T-helper 1 cell treated with Interleukin-12 subunit alpha and Interleukin-12 subunit beta and Interleukin-4 antibody, amounts not matched to agents 30 ng/mL and 1 ng/mL, for 36 hours (primary cell): ENCODE measurements at regions not wholly inside any gene's neighbourhood (a gene's known extent, or its start where the extent isn't known, plus 50 kb on each side); places are given as distances from the start of the nearest gene placed in this dataset.
"Not testable (repeated sequence)": the region's sequence is repeated elsewhere in the genome, so short reads cannot be mapped to it uniquely, and the experiment has no call there.

ENCODE experiments used
- intact Hi-C: fragments of 100-400 bp; cut with micrococcal nuclease; formaldehyde crosslinking; loops from one replicate; pipeline ENCODE4 v1.15.1; 2024

DNA sequence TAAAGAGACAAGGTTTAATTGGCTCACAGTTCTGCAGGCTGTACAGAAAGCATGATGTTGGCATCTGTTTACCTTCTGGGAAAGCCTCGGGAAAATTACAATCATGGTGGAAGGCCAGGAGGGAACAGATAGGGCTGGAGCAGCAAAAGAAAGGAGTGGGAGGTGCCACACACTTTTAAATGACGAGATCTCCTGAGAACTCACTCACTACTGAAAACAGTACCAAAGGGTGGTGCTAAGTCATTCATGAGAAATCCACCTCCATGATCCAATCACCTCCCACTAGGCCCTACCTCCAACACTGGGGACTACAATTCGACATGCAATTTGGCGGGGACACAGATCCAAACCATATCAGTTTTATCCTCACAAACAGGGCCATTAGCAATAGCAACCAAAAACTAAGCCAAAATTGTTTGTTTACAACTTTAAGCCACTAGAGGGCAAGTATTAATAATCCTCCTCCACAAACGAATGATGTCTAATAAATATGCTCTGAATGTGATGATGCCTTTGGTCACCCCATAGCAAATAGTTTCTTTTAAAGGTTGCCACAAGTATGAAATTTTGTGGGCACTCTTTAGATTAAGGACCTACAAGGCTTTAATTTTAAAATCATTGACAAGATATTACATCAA lies 129.2 kb upstream of the NRBF2 start:
- intact Hi-C loops = no loop called here

DNA sequence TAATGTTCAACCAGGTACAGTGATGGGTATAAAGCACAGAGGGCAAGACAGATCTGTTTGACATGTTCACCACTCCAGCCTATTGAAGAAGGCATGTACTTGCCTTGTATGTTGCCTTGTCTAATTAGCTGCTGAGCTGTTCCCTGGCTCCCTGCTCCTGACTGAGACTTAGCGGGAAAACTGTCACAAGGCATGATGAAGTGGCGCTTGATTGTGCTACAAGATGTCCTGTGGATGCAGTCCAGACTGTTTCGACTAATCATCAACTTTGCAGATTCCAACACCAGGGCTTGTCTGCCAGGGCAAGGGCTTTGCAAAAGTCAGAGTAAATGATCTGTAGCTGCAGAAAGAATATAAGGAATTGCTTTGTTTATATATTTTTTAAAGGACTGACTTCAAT lies 136.2 kb upstream of the NRBF2 start:
- intact Hi-C loops = loop anchor here (5.0 to 10.0 kb wide), 2 partner anchors 70 to 382 kb away; no protein-coding TSS in a partner anchor

DNA sequence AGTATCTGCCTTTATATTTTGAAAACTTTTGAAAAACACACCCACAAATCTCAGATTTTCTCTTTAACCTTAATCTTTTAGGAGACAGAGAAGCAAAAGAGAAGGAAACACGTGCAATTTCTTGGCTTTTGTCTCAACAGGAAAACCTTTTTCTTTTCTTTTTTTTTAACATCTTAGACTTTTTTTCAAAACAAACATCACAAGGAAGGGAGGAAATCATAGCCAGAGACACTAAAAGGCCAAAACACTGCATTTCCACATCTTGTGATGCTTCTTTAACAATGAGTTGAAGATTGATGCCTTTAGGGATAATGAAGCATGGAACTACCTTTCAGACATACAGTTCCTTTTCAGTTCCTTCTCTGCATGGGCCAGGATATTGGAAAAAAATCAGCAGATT lies 136.6 kb upstream of the NRBF2 start:
- intact Hi-C loops = loop anchor here (5.0 to 10.0 kb wide), 2 partner anchors 71 to 382 kb away; no protein-coding TSS in a partner anchor

DNA sequence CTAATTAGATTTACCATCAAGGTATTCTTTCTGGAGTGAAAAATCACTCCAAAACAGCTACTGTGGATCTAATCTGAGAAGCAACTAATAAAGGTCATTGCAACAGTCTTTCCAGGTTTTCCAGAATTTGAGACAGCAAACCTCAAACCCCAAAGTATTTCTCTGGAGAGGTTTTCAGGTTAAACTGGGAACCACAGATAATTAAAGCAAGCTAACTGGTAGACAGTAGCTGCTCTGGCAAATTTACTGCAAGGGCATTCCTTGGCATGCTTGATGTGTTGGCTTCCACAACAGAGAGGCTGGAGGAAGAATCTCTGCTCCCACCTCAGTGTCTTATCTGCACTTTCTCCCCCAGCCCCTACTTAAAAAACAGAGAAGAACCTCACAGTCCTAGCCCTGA lies 140.0 kb upstream of the NRBF2 start:
- intact Hi-C loops = loop anchor here (10.0 kb wide), 1 partner anchor 378 kb away; no protein-coding TSS in a partner anchor

DNA sequence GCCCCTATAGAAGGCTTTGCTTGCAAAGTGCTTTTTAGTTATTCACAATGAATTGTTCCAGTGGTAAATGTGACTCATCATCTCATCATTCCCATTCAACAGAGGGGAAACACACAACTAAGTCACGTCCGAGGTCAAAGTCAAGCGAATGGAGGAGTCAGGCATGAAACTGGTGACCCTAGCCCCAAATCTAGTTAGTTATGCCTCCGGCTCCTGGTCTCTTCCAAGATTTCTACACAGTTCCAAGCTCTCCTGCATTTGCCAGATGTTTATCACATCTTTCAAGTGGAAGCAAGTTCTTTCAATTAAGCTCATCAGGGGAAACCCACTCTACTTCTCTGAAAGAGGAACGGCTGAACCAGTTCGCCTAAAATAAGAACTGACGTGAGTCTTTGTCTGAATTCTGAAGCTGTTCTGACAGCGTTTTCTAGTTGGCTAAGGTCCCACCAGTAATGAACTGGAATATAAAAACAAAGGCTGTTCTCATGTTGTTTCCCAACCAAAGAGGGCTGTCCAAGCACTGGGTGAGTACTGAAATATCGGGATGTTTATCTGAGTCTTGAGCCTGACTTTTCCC lies 140.9 kb upstream of the NRBF2 start:
- intact Hi-C loops = loop anchor here (10.0 kb wide), 1 partner anchor 377 kb away; no protein-coding TSS in a partner anchor

DNA sequence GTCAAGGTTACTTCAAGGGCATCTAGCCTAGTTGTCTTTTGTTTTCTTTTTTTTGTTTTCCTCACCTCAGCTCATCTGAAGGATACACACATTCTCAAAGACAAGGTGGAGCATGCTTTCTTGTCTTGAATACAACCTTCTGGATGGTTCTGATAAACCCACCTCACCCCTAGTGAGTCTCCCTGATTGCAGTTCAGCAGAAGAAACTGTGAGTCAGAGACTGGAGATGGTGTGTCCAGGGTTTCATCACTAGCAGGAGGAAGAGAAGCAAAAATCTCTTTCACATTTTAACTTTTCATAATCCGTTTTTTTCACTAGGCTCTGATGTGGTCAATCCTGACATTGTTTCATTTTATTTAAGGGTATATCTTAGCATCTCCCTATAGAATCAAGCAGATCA lies 143.0 kb upstream of the NRBF2 start:
- intact Hi-C loops = loop anchor here (10.0 kb wide), 1 partner anchor 375 kb away; no protein-coding TSS in a partner anchor

DNA sequence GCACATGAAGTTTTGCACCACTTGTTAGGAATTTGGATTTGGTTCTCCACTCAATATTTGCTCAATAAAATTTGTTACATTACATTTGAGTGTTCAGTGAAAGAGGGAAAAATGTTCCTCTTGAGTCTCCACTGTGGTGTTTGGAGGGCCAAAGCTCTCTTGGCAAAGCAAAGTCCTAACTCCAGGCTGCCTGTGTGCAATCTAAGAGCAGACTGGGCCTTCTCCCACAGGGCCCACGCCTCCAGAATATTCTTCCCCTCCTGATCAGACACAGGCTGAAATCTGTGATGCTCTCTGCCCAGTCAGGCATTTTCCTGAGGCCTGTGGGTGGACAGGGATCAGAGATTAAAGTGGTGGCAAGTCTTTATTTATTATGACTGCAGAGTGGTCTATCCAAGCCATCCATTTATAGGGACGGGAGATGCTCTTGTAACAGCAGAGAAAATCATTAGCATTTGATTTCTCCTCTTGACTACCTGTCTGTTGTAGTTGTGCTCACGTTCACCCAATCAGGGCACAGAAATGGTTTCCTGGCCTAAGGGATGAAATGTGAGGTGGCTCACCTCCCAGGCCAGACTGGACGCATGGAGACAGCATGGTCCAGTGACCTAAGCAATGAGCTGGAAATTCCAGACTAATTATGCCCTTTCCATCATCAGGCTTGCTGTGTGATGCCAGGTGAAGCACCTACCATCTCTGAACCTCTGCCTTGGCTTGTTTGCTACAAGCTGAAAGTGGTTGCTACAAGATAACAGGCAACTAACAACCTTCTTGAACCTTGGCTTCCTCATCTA lies 147.1 kb upstream of the NRBF2 start:
- intact Hi-C loops = no loop called here

DNA sequence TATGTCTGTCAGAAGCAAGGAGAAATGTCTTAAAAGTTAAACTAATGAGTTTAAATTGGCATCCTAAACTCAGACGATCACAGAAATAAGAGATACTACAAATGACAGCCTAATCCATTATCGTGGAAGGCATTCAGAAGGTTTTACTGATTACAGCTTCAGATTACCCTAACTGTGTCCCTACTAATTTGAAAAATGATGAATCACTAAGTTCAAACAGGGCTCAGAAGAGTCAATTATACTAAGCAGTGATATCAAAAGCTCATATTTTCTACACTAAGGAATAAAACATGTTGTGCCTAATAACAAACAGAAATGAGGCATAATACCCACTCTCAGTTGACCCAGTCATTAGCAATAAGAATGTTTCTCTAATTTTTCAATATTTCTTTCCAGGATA lies 152.0 kb upstream of the NRBF2 start:
- intact Hi-C loops = no loop called here

DNA sequence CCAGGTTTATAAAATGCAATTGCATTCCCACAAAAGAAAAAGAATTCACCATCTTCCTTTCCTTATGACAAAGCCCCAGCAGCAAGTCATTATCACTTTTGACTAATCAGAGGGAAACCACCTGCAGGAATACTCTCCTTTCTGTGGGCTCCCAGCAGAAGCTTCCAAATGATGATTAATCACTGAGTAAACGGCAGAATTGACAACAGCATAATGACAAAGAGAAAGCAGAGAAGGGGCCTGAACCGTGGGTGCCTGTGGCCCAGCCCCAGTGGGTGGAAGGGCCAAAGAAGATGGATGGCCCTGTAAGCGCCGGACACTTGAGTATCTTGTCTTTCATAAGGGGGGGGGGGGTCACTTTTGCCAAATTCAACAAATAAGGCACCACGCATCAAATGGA lies 152.4 kb upstream of the NRBF2 start:
- intact Hi-C loops = no loop called here

DNA sequence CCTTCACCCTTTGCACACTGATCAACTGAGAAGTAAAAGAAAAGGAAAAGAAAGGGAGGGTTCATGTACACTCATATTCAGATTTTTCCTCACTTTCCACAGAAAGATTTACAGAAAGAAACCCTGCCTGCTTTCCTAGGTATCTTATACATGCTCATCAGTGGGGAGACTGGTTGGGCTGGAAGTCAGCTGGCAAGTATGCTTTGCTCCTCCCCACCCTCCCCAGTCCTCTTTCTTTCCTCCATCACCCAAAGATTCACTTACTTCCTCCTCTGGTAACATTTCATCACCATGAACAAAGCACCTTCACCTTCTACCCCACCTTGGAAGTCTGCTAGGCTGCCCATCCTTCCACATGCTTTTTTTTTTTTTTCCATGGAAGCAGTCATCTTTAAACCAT lies 153.2 kb upstream of the NRBF2 start:
- intact Hi-C loops = no loop called here

DNA sequence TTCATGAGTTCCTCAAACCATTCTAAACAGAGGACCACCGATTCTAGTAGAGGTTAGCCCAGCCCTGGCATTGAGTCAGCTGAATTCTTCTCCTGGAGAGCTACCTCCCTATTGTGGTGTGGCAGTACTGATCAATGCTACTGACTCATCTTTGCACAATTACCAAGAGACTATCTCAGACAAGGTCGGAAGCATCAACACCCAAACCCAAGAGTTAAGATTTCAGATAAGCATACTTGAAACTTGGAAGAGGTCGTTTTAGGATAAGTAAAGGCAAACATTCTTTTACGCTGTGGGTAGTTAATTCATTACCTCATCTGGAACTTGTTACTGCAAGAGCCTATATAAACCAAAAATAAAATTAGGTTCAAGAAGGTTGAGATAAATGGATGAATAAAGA lies 154.6 kb upstream of the NRBF2 start:
- intact Hi-C loops = no loop called here

DNA sequence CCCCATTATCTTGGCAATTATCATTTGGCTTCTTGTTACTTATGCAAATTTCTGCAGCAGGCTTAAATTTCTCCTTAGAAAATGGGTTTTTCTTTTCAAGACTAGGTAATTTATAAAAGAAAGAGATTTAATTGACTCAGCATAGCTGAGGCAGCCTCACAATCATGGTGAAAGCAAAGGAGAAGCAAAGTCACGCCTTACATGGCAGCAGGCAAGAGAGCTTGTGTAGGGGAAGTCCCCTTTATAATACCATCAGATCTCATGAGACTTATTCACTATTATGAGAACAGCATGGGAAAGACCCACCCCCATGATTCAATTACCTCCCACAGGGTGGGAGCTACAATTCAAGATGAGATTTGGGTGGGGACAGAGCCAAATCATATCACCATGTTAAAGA lies 158.3 kb upstream of the NRBF2 start:
- intact Hi-C loops = not testable (repeated sequence)

DNA sequence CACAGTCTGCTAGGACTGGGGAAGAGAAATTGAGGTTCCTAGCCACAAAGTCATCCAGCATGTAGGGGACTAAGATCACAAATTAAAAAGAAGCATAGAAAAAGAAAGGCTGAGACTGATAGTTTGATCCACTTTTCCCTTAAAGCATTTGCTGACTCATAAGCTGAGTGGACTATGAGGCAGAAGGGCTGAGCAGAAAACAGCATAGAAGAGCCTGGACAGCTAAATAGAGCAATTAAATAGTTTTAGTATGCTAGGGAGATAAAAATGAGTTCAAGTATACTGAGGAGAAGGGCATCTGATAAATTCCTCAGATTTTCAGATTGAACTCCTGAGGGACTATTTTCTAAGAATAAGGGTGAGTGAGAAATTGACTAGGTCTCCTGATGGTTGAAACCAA lies 155.9 kb upstream of the EGR2 start:
- intact Hi-C loops = no loop called here

DNA sequence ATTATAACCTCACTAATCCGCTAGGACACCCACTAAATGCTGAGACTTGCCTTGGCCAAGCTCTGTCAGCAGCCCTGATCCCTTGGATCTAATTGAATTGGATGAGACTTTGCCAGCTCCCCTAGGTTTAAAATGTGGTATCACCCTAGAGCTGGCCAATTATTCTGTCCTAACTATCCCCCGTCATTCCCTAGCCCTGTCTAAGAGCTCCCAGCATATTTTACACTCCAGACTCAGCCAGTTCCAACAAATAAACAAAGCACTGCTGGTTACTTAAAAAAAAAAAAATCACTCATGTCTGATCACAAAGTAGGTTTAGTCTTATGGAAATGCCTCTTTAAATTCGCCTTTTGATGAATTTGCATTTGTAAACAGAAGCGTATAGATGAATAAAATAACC lies 147.9 kb upstream of the EGR2 start:
- intact Hi-C loops = no loop called here

DNA sequence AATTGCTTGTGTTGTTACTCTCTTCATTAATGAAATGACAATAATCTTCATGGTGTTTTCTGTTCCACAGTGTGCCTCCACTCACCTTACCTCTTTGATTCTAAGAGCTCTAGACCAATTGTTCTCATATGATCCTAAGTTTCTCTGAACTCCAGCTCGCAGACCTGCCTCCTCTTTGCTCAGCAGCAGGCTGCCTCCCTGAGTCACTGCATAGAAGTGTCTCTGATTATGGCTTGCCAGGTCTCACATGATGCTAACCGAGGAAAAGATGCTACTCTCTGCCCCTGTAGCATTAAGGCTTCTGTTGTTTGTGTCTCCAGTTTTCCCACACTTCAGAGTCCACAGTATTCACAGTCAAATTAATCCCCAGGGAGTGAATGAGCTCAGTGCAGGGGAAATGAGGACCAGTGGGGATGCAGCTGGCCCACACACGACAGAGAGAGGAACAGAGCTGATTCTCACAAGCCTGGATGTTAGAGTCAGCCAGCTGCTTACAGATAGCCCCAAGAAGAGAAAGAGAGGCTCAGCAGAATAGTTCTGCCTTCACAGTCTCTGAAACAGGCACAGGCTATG lies 145.9 kb upstream of the EGR2 start:
- intact Hi-C loops = no loop called here

DNA sequence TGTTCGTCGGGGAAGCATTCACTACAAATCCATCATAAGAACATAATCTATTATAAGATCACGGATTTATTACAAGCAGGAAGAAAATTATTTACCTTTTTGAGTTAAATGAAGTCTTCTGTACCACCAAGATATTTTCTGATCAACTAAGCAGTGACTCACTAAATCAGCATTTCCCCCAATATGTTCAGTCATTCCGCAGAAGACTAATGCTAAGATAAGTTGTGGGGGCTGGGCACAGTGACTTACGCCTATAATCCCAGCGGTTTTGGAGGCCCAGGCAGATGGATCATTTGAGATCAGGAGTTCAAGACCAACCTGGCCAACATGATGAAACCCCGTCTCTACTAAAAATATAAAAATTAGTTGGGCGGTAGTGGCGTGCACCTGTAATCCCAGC lies 144.2 kb upstream of the EGR2 start:
- intact Hi-C loops = no loop called here

DNA sequence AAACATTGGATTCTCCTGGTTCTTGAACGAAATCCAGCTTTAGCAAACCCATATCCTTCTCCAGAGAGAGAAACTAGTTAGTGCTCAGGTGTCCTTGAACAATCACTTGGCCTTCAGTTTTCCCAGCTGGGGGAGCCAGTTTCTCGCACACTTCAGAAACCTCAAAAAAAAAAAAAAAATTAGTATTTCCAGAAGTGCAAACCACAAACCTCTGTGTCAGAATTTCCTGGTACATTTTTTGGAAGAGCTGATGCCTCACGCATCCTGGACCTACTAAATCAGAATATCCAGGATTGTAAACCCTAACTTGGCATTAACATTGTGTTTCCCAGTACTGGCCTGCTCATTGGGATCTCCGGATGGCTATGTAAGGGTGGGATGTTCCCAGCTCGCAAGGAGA lies 143.4 kb upstream of the EGR2 start:
- intact Hi-C loops = no loop called here

DNA sequence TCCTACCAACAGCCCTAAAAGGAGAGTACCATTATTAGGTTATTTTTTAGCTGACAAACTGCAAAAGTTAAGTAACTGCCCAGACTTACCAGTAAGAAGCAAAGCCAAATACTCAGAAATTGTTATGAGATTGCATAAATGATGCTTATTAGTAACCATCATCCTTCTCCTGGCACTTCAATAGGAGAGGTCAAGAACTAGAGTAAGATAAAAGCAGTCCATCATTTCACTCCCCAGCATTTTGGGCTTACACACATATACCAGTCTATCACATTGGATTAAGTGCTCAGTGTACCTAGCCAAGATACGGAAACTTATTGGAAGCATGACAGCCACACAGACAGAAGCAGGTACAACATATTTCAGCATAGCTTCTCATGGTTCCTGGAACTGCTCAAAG lies 142.8 kb upstream of the EGR2 start:
- intact Hi-C loops = no loop called here

DNA sequence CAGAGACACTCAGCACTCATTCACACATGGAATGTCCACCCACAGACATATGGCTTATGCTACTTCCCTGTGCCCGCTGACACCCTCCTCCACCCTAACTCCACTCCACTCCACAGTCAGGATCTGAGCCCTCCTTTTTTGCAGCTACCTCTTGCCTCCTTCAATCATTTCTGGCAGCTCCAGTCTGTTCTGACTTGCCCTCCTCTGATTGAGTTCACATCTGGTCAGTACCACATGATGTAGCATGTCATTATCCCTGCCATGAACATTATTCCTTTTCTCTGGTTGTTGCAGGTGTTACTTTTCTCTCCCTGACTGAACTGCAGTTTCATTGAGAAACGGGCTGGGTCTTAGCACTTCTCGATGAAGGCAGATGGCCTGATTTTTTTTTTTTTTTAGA lies 130.1 kb upstream of the EGR2 start:
- intact Hi-C loops = no loop called here

DNA sequence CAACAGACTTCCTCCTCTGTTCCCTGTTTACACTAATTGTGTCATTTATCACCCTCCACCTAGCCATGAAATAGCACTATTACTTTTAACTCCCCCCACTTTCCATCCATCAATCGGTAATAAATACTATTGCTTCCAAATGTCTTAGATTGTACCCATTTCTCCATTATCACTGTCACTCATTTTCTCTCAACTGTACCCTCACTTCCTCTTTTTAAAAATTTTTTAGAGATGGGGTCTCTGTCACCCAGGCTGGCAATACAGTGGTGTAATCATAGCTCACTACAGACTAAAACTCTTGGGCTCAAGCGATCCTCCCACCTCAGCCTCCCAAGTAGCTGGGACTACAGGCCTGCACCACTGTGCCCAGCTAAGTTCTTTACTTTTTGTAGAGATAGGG lies 123.5 kb upstream of the EGR2 start:
- intact Hi-C loops = no loop called here

DNA sequence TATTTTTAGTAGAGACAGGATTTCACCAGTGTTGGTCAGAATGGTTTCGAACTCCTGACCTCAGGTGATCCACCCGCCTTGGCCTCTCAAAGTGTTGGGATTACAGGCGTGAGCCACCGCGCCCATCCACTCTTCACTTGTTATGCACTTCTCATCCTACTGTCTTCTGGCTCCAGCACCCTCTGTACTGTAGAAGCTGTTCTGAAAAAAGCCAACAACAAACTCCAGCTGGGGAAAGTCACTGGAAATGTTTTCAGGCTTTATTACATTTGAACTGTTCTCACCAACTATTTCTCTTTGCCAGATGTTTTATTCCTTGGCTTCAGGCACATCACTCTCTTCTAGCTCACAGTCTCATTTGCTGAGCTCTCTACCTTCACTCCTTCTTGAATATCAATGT lies 122.5 kb upstream of the EGR2 start:
- intact Hi-C loops = no loop called here

DNA sequence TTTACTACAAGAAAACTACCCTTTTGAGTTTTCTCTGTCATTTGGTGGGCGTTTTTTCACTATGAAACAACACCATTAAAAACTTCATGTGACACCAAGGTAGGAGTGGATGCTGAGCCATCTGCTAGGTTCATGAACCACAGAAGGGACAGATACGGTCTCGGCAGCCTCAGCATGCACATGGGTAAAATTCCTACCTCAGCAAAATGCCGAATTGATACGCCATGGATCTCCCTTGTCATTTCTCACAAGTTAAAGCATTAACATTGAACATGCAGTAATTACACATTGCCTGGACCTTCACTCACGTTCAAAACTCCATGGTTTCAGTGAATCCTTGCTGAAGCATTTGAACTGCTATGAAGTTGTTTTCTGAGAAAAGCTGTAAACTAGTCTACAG lies 121.5 kb upstream of the EGR2 start:
- intact Hi-C loops = no loop called here
